Type B pancreatic cell (in vitro differentiated cells): ENCODE measurements at regions not wholly inside any gene's neighbourhood (a gene's known extent, or its start where the extent isn't known, plus 50 kb on each side); places are given as distances from the start of the nearest gene placed in this dataset.

Source experiments
- DNase-seq: peaks from one replicate; pipeline ENCODE4 v3.0.0; 2021; ENCODE audit warnings: mixed read lengths; ENCODE audit not compliant: unreplicated experiment; ENCODE audit errors: extremely low spot score
- H3K27ac Mint-ChIP-seq: 2 replicates; pipeline ENCODE4 v1.8.0; 2021; ENCODE audit warnings: mild to moderate bottlenecking, mixed read lengths
- H3K27me3 Mint-ChIP-seq: 2 replicates; pipeline ENCODE4 v1.8.0; 2021; ENCODE audit warnings: mixed read lengths
- H3K36me3 Mint-ChIP-seq: 2 replicates; pipeline ENCODE4 v1.8.0; 2021; ENCODE audit warnings: mixed read lengths
- H3K4me1 Mint-ChIP-seq: one replicate; pipeline ENCODE4 v1.8.0; 2021; ENCODE audit warnings: mixed read lengths; ENCODE audit not compliant: unreplicated experiment
- H3K4me3 Mint-ChIP-seq: 2 replicates; pipeline ENCODE4 v1.8.0; 2021; ENCODE audit warnings: mild to moderate bottlenecking, mixed read lengths
- H3K9me3 Mint-ChIP-seq: 2 replicates; pipeline ENCODE4 v1.8.0; 2021; ENCODE audit warnings: mixed read lengths
- CTCF ChIP-seq: fragments of 200-600 bp; sonication (generic); conservative IDR thresholded peaks from 2 replicates; pipeline ENCODE4 v1.5.0; 2021; ENCODE audit warnings: antibody characterized with exemption, mild to moderate bottlenecking

GRCh38 chr7:106486331-106486730 is 174.6 kb downstream of the CCDC71L start:
- H3K27ac Mint-ChIP-seq, result no peak overlapping the region
- no peak overlapping the region for H3K4me3 Mint-ChIP-seq
- TF ChIP-seq CTCF, result no peak

GRCh38 chr7:106485919-106486318 is 175.0 kb downstream of the CCDC71L start:
- no peaks in the 10 kb centered on the region for H3K36me3 Mint-ChIP-seq
- DNase-seq, result no peak
- TF ChIP-seq CTCF, result no peak
- H3K4me1 Mint-ChIP-seq, result peaks cover 3% of the 10 kb centered on the region
- H3K27me3 Mint-ChIP-seq, result no peaks in the 10 kb centered on the region
- no peak overlapping the region for H3K4me3 Mint-ChIP-seq
- H3K27ac Mint-ChIP-seq, result no peak overlapping the region
- no peaks in the 10 kb centered on the region for H3K9me3 Mint-ChIP-seq

More at GRCh38 chr7:106486331-106486730, 174.6 kb downstream of the CCDC71L start:
- DNase-seq, result no peak
- Mint-ChIP-seq H3K9me3 (no peaks in the 10 kb centered on the region), H3K27me3 (no peaks in the 10 kb centered on the region), H3K4me1 (peaks cover 3% of the 10 kb centered on the region), H3K36me3 (no peaks in the 10 kb centered on the region)

GRCh38 chr7:106485031-106485551 is 175.9 kb downstream of the CCDC71L start:
- no peaks in the 10 kb centered on the region for H3K27me3 Mint-ChIP-seq
- peaks cover 3% of the 10 kb centered on the region for H3K4me1 Mint-ChIP-seq
- H3K4me3 Mint-ChIP-seq, result no peak overlapping the region
- no peak for TF ChIP-seq CTCF
- H3K9me3 Mint-ChIP-seq, result no peaks in the 10 kb centered on the region
- DNase-seq, result no peak
- peak overlapping the region; percentile 42 for H3K27ac Mint-ChIP-seq
- no peaks in the 10 kb centered on the region for H3K36me3 Mint-ChIP-seq

- Mint-ChIP-seq H3K9me3 (no peaks in the 10 kb centered on the region), H3K36me3 (no peaks in the 10 kb centered on the region), H3K27me3 (no peaks in the 10 kb centered on the region), H3K27ac (peak overlapping the region; percentile 42), H3K4me3 (no peak overlapping the region), H3K4me1 (peaks cover 3% of the 10 kb centered on the region)
- no peak for TF ChIP-seq CTCF
- DNase-seq, result no peak
Observed at GRCh38 chr7:106484562-106484961, 176.4 kb downstream of the CCDC71L start.

- H3K4me1 Mint-ChIP-seq, result peaks cover 3% of the 10 kb centered on the region
- no peaks in the 10 kb centered on the region for H3K27me3 Mint-ChIP-seq
- no peak for TF ChIP-seq CTCF
- H3K27ac Mint-ChIP-seq, result no peak overlapping the region
- no peaks in the 10 kb centered on the region for H3K9me3 Mint-ChIP-seq
- DNase-seq, result no peak
- H3K36me3 Mint-ChIP-seq, result no peaks in the 10 kb centered on the region
- no peak overlapping the region for H3K4me3 Mint-ChIP-seq
Observed at GRCh38 chr7:106482091-106482490, 178.9 kb downstream of the CCDC71L start.

- no peaks in the 10 kb centered on the region for H3K36me3 Mint-ChIP-seq
- H3K27me3 Mint-ChIP-seq, result no peaks in the 10 kb centered on the region
- H3K9me3 Mint-ChIP-seq, result no peaks in the 10 kb centered on the region
- no peak for DNase-seq
- H3K27ac Mint-ChIP-seq, result no peak overlapping the region
- no peaks in the 10 kb centered on the region for H3K4me1 Mint-ChIP-seq
- TF ChIP-seq CTCF, result no peak
- no peak overlapping the region for H3K4me3 Mint-ChIP-seq
Observed at GRCh38 chr7:106480616-106481031, 180.3 kb downstream of the CCDC71L start.
